ENCODE measurements at regions not wholly inside any gene's neighbourhood (a gene's known extent, or its start where the extent isn't known, plus 50 kb on each side); places are given as distances from the start of the nearest gene placed in this dataset.

- no peak for TF ChIP-seq CTCF (IDR thresholded peaks at IDR 0.05; ENCODE audit: insufficient read depth in 1 of 2, low read depth in 1 of 2, low read length in 1 of 2, severe bottlenecking in 1 of 2, unreplicated experiment in 1 of 2)
- no peak overlapping the region for H3K27ac Mint-ChIP-seq (ENCODE audit: unreplicated experiment)
- H3K36me3 ChIP-seq (ENCODE audit: control insufficient read depth, insufficient read depth, low read length) = no peaks in the 10 kb centered on the region
- H3K4me3 ChIP-seq (ENCODE audit: low read depth, low read length) = no peak overlapping the region
- H3K4me1 ChIP-seq = peaks cover 11% of the 10 kb centered on the region; the same call in 1 of the 2 replicates
- H3K4me3 Mint-ChIP-seq (ENCODE audit: unreplicated experiment) = no peak overlapping the region
- H3K27me3 Mint-ChIP-seq (ENCODE audit: insufficient read depth, unreplicated experiment) = peaks cover 3% of the 10 kb centered on the region
- intact Hi-C loops (cut with micrococcal nuclease; ENCODE audit: unreplicated experiment) = no loop called here
- H3K36me3 Mint-ChIP-seq (ENCODE audit: insufficient read depth, unreplicated experiment) = no peaks in the 10 kb centered on the region
- POLR2A ChIA-PET = no interaction called here
- BruUV-seq (replicated peaks) = no TSS peak
- H3K9me3 ChIP-seq = no peaks in the 10 kb centered on the region
- no peaks in the 10 kb centered on the region for H3K4me1 Mint-ChIP-seq (ENCODE audit: low read depth, unreplicated experiment)
- no peaks in the 10 kb centered on the region for H3K27me3 ChIP-seq (replicated peaks; ENCODE audit: control insufficient read depth, insufficient read depth, low read length)
- no peak for DNase-seq
- CTCF ChIA-PET = interaction anchor here (0.7 kb wide), 2 partner anchors 148 to 447 kb away, joined by 4 read pairs; no protein-coding TSS in a partner anchor
- H3K9me3 Mint-ChIP-seq (ENCODE audit: unreplicated experiment) = no peaks in the 10 kb centered on the region
Observed at GRCh38 chr20:48171626-48172356, 386.5 kb upstream of the SULF2 start.

- CTCF ChIA-PET = no interaction called here
- Mint-ChIP-seq H3K4me1 (ENCODE audit: low read depth, unreplicated experiment) (no peaks in the 10 kb centered on the region), H3K36me3 (ENCODE audit: insufficient read depth, unreplicated experiment) (no peaks in the 10 kb centered on the region), H3K4me3 (ENCODE audit: unreplicated experiment) (no peak overlapping the region), H3K27ac (ENCODE audit: unreplicated experiment) (no peak overlapping the region), H3K9me3 (ENCODE audit: unreplicated experiment) (no peaks in the 10 kb centered on the region), H3K27me3 (ENCODE audit: insufficient read depth, unreplicated experiment) (peaks cover 3% of the 10 kb centered on the region)
- TF ChIP-seq CTCF (IDR thresholded peaks at IDR 0.05; ENCODE audit: insufficient read depth in 1 of 2, low read depth in 1 of 2, low read length in 1 of 2, severe bottlenecking in 1 of 2, unreplicated experiment in 1 of 2) = no peak
- H3K9me3 ChIP-seq = no peaks in the 10 kb centered on the region
- H3K27me3 ChIP-seq (replicated peaks; ENCODE audit: control insufficient read depth, insufficient read depth, low read length) = no peaks in the 10 kb centered on the region
- peaks cover 18% of the 10 kb centered on the region; the same call in 1 of the 2 replicates for H3K4me1 ChIP-seq
- H3K4me3 ChIP-seq (ENCODE audit: low read depth, low read length) = no peak overlapping the region
- no peak for DNase-seq
- POLR2A ChIA-PET = no interaction called here
- H3K36me3 ChIP-seq (ENCODE audit: control insufficient read depth, insufficient read depth, low read length) = no peaks in the 10 kb centered on the region
- BruUV-seq (replicated peaks) = no TSS peak
- intact Hi-C loops (cut with micrococcal nuclease; ENCODE audit: unreplicated experiment) = no loop called here
Observed at GRCh38 chr20:48171071-48171470, 385.8 kb upstream of the SULF2 start.

GRCh38 chr20:48170625-48171024, 385.3 kb upstream of the SULF2 start:
- Mint-ChIP-seq H3K27ac (ENCODE audit: unreplicated experiment) (no peak overlapping the region), H3K36me3 (ENCODE audit: insufficient read depth, unreplicated experiment) (no peaks in the 10 kb centered on the region), H3K9me3 (ENCODE audit: unreplicated experiment) (no peaks in the 10 kb centered on the region), H3K4me1 (ENCODE audit: low read depth, unreplicated experiment) (no peaks in the 10 kb centered on the region), H3K4me3 (ENCODE audit: unreplicated experiment) (no peak overlapping the region), H3K27me3 (ENCODE audit: insufficient read depth, unreplicated experiment) (peaks cover 3% of the 10 kb centered on the region)
- POLR2A ChIA-PET = no interaction called here
- TF ChIP-seq CTCF (IDR thresholded peaks at IDR 0.05; ENCODE audit: insufficient read depth in 1 of 2, low read depth in 1 of 2, low read length in 1 of 2, severe bottlenecking in 1 of 2, unreplicated experiment in 1 of 2) = no peak
- CTCF ChIA-PET = interaction anchor here (0.5 kb wide), 1 partner anchor 275 kb away, joined by 7 read pairs; no protein-coding TSS in a partner anchor
- H3K36me3 ChIP-seq (ENCODE audit: control insufficient read depth, insufficient read depth, low read length) = no peaks in the 10 kb centered on the region
- H3K4me1 ChIP-seq = peaks cover 18% of the 10 kb centered on the region; the same call in 1 of the 2 replicates
- intact Hi-C loops (cut with micrococcal nuclease; ENCODE audit: unreplicated experiment) = no loop called here
- H3K9me3 ChIP-seq = no peaks in the 10 kb centered on the region
- no TSS peak for BruUV-seq (replicated peaks)
- DNase-seq = no peak
- no peaks in the 10 kb centered on the region for H3K27me3 ChIP-seq (replicated peaks; ENCODE audit: control insufficient read depth, insufficient read depth, low read length)
- no peak overlapping the region for H3K4me3 ChIP-seq (ENCODE audit: low read depth, low read length)

Measured in Caco-2 (cell line).